ENCODE measurements at regions not wholly inside any gene's neighbourhood (a gene's known extent, or its start where the extent isn't known, plus 50 kb on each side); places are given as distances from the start of the nearest gene placed in this dataset.

- Histone ChIP-seq H3K27me3 (ENCODE audit: insufficient read depth, low read length) (peaks cover 12% of the 10 kb centered on the region; the same call in 1 of the 2 replicates), H3K4me3 (ENCODE audit: low read length) (no peak overlapping the region), H3K27ac (ENCODE audit: low read length) (no peak overlapping the region), H3K9me3 (ENCODE audit: insufficient read depth, low read depth, low read length) (no peaks in the 10 kb centered on the region), H3K4me1 (ENCODE audit: insufficient read depth, low read length) (peaks cover 33% of the 10 kb centered on the region), H3K9ac (ENCODE audit: low read depth, low read length) (no peak overlapping the region), H3K36me3 (ENCODE audit: insufficient read depth, low read depth, low read length) (no peaks in the 10 kb centered on the region)
Observed at GRCh38 chr18:27564066-27564465, 379.0 kb upstream of the CHST9 start.

GRCh38 chr18:27558388-27559155 lies 373.5 kb upstream of the CHST9 start:
- peaks cover 12% of the 10 kb centered on the region; the same call in 1 of the 2 replicates for H3K27me3 ChIP-seq (ENCODE audit: insufficient read depth, low read length)
- peak overlapping the region; percentile 8; the same call in 1 of the 2 replicates for H3K9ac ChIP-seq (ENCODE audit: low read depth, low read length)
- peaks cover 46% of the 10 kb centered on the region for H3K4me1 ChIP-seq (ENCODE audit: insufficient read depth, low read length)
- peaks cover 6% of the 10 kb centered on the region; the same call in 1 of the 2 replicates for H3K9me3 ChIP-seq (ENCODE audit: insufficient read depth, low read depth, low read length)
- H3K4me3 ChIP-seq (ENCODE audit: low read length): no peak overlapping the region
- no peak overlapping the region for H3K27ac ChIP-seq (ENCODE audit: low read length)
- H3K36me3 ChIP-seq (ENCODE audit: insufficient read depth, low read depth, low read length): no peaks in the 10 kb centered on the region

GRCh38 chr18:27556741-27557140 lies 371.6 kb upstream of the CHST9 start:
- no peaks in the 10 kb centered on the region for H3K36me3 ChIP-seq (ENCODE audit: insufficient read depth, low read depth, low read length)
- no peak overlapping the region for H3K4me3 ChIP-seq (ENCODE audit: low read length)
- H3K9me3 ChIP-seq (ENCODE audit: insufficient read depth, low read depth, low read length): peaks cover 6% of the 10 kb centered on the region; the same call in 1 of the 2 replicates
- H3K4me1 ChIP-seq (ENCODE audit: insufficient read depth, low read length): peaks cover 31% of the 10 kb centered on the region
- H3K9ac ChIP-seq (ENCODE audit: low read depth, low read length): no peak overlapping the region
- H3K27ac ChIP-seq (ENCODE audit: low read length): no peak overlapping the region
- peaks cover 12% of the 10 kb centered on the region; the same call in 1 of the 2 replicates for H3K27me3 ChIP-seq (ENCODE audit: insufficient read depth, low read length)

GRCh38 chr18:27549335-27550039 lies 364.4 kb upstream of the CHST9 start:
- Histone ChIP-seq H3K9ac (ENCODE audit: low read depth, low read length) (no peak overlapping the region), H3K9me3 (ENCODE audit: insufficient read depth, low read depth, low read length) (no peaks in the 10 kb centered on the region), H3K27ac (ENCODE audit: low read length) (no peak overlapping the region), H3K36me3 (ENCODE audit: insufficient read depth, low read depth, low read length) (no peaks in the 10 kb centered on the region), H3K27me3 (ENCODE audit: insufficient read depth, low read length) (no peaks in the 10 kb centered on the region), H3K4me1 (ENCODE audit: insufficient read depth, low read length) (no peaks in the 10 kb centered on the region), H3K4me3 (ENCODE audit: low read length) (no peak overlapping the region)

- Histone ChIP-seq H3K36me3 (ENCODE audit: insufficient read depth, low read depth, low read length) (no peaks in the 10 kb centered on the region), H3K4me1 (ENCODE audit: insufficient read depth, low read length) (peaks cover 9% of the 10 kb centered on the region; the same call in 1 of the 2 replicates), H3K9me3 (ENCODE audit: insufficient read depth, low read depth, low read length) (no peaks in the 10 kb centered on the region), H3K27me3 (ENCODE audit: insufficient read depth, low read length) (no peaks in the 10 kb centered on the region), H3K27ac (ENCODE audit: low read length) (no peak overlapping the region), H3K4me3 (ENCODE audit: low read length) (no peak overlapping the region), H3K9ac (ENCODE audit: low read depth, low read length) (no peak overlapping the region)
Observed at GRCh38 chr18:27546991-27547390, 361.9 kb upstream of the CHST9 start.

GRCh38 chr18:27544206-27544605 lies 359.1 kb upstream of the CHST9 start:
- H3K4me3 ChIP-seq (ENCODE audit: low read length): no peak overlapping the region
- H3K4me1 ChIP-seq (ENCODE audit: insufficient read depth, low read length): peaks cover 24% of the 10 kb centered on the region; the same call in 1 of the 2 replicates
- no peak overlapping the region for H3K9ac ChIP-seq (ENCODE audit: low read depth, low read length)
- no peaks in the 10 kb centered on the region for H3K9me3 ChIP-seq (ENCODE audit: insufficient read depth, low read depth, low read length)
- no peak overlapping the region for H3K27ac ChIP-seq (ENCODE audit: low read length)
- no peaks in the 10 kb centered on the region for H3K36me3 ChIP-seq (ENCODE audit: insufficient read depth, low read depth, low read length)
- H3K27me3 ChIP-seq (ENCODE audit: insufficient read depth, low read length): no peaks in the 10 kb centered on the region

GRCh38 chr18:27541293-27541692 lies 356.2 kb upstream of the CHST9 start:
- no peak overlapping the region for H3K9ac ChIP-seq (ENCODE audit: low read depth, low read length)
- no peak overlapping the region for H3K4me3 ChIP-seq (ENCODE audit: low read length)
- H3K4me1 ChIP-seq (ENCODE audit: insufficient read depth, low read length): peaks cover 24% of the 10 kb centered on the region; the same call in 1 of the 2 replicates
- no peaks in the 10 kb centered on the region for H3K27me3 ChIP-seq (ENCODE audit: insufficient read depth, low read length)
- H3K9me3 ChIP-seq (ENCODE audit: insufficient read depth, low read depth, low read length): no peaks in the 10 kb centered on the region
- no peak overlapping the region for H3K27ac ChIP-seq (ENCODE audit: low read length)
- H3K36me3 ChIP-seq (ENCODE audit: insufficient read depth, low read depth, low read length): no peaks in the 10 kb centered on the region

- no peak overlapping the region for H3K4me3 ChIP-seq (ENCODE audit: low read length)
- no peak overlapping the region for H3K27ac ChIP-seq (ENCODE audit: low read length)
- no peaks in the 10 kb centered on the region for H3K9me3 ChIP-seq (ENCODE audit: insufficient read depth, low read depth, low read length)
- no peaks in the 10 kb centered on the region for H3K36me3 ChIP-seq (ENCODE audit: insufficient read depth, low read depth, low read length)
- no peak overlapping the region for H3K9ac ChIP-seq (ENCODE audit: low read depth, low read length)
- peaks cover 24% of the 10 kb centered on the region; the same call in 1 of the 2 replicates for H3K4me1 ChIP-seq (ENCODE audit: insufficient read depth, low read length)
- H3K27me3 ChIP-seq (ENCODE audit: insufficient read depth, low read length): no peaks in the 10 kb centered on the region
Observed at GRCh38 chr18:27540111-27540510, 355.0 kb upstream of the CHST9 start.

GRCh38 chr18:27528925-27529521 lies 343.9 kb upstream of the CHST9 start:
- Histone ChIP-seq H3K9me3 (ENCODE audit: insufficient read depth, low read depth, low read length) (no peaks in the 10 kb centered on the region; the same call in 1 of the 2 replicates), H3K9ac (ENCODE audit: low read depth, low read length) (no peak overlapping the region), H3K36me3 (ENCODE audit: insufficient read depth, low read depth, low read length) (no peaks in the 10 kb centered on the region), H3K27ac (ENCODE audit: low read length) (no peak overlapping the region), H3K4me1 (ENCODE audit: insufficient read depth, low read length) (no peaks in the 10 kb centered on the region; the same call in 1 of the 2 replicates), H3K27me3 (ENCODE audit: insufficient read depth, low read length) (no peaks in the 10 kb centered on the region), H3K4me3 (ENCODE audit: low read length) (no peak overlapping the region)

GRCh38 chr18:27527856-27528255 lies 342.7 kb upstream of the CHST9 start:
- no peak overlapping the region for H3K4me3 ChIP-seq (ENCODE audit: low read length)
- H3K36me3 ChIP-seq (ENCODE audit: insufficient read depth, low read depth, low read length): no peaks in the 10 kb centered on the region
- H3K9ac ChIP-seq (ENCODE audit: low read depth, low read length): no peak overlapping the region
- H3K4me1 ChIP-seq (ENCODE audit: insufficient read depth, low read length): no peaks in the 10 kb centered on the region; the same call in 1 of the 2 replicates
- H3K27me3 ChIP-seq (ENCODE audit: insufficient read depth, low read length): no peaks in the 10 kb centered on the region
- H3K27ac ChIP-seq (ENCODE audit: low read length): no peak overlapping the region
- H3K9me3 ChIP-seq (ENCODE audit: insufficient read depth, low read depth, low read length): no peaks in the 10 kb centered on the region; the same call in 1 of the 2 replicates

GRCh38 chr18:27520401-27520800 lies 335.3 kb upstream of the CHST9 start:
- no peaks in the 10 kb centered on the region; the same call in 1 of the 2 replicates for H3K9me3 ChIP-seq (ENCODE audit: insufficient read depth, low read depth, low read length)
- no peaks in the 10 kb centered on the region for H3K4me1 ChIP-seq (ENCODE audit: insufficient read depth, low read length)
- no peaks in the 10 kb centered on the region for H3K36me3 ChIP-seq (ENCODE audit: insufficient read depth, low read depth, low read length)
- H3K4me3 ChIP-seq (ENCODE audit: low read length): no peak overlapping the region
- H3K27ac ChIP-seq (ENCODE audit: low read length): no peak overlapping the region
- H3K27me3 ChIP-seq (ENCODE audit: insufficient read depth, low read length): no peaks in the 10 kb centered on the region
- H3K9ac ChIP-seq (ENCODE audit: low read depth, low read length): no peak overlapping the region

All from iPS-20b (cell line).